HEK293 (cell line): ENCODE measurements at regions not wholly inside any gene's neighbourhood (a gene's known extent, or its start where the extent isn't known, plus 50 kb on each side); places are given as distances from the start of the nearest gene placed in this dataset.

Source experiments
- CTCF ChIA-PET: fragments of 350-600 bp; formaldehyde crosslinking; extraction: SDS; loops from one replicate; lab custom pipeline; 2021; ENCODE audit warnings: antibody characterized with exemption; lab: Yijun Ruan, JAX
- POLR2A ChIA-PET: fragments of 300-600 bp; formaldehyde crosslinking; extraction: SDS; loops from one replicate; lab custom pipeline; 2020; ENCODE audit warnings: antibody characterized with exemption, inconsistent platforms; lab: Yijun Ruan, JAX
- H3K27ac ChIP-seq: fragments of 200-500 bp; sonication (Bioruptor generic); 2 replicates; pipeline ENCODE4 v1.5.1; 2014; ENCODE audit warnings: low read depth, low read length, control low read depth, inconsistent platforms; ENCODE audit errors: extremely low read depth
- H3K36me3 ChIP-seq, 2 experiments: fragments of 200-500 bp in 1 of 2; sonication (Bioruptor generic) in 1 of 2; 1 replicate in 1 of 2; 2 replicates in 1 of 2; pipeline ENCODE4 v1.5.1; 2014 to 2017; ENCODE audit warnings: inconsistent platforms in 2 of 2, low read length in 2 of 2; ENCODE audit not compliant: control insufficient read depth in 2 of 2, insufficient read depth in 1 of 2
- H3K4me1 ChIP-seq: fragments of 200-500 bp; sonication (Bioruptor generic); 2 replicates; pipeline ENCODE4 v1.5.1; 2014; ENCODE audit warnings: mild to moderate bottlenecking, low read length, inconsistent platforms; ENCODE audit not compliant: control insufficient read depth, insufficient read depth
- H3K4me3 ChIP-seq: 2 replicates; pipeline ENCODE4 v1.5.1; 2011; ENCODE audit warnings: low read depth, mild to moderate bottlenecking, control low read depth, low read length, moderate library complexity
- H3K9me3 ChIP-seq: fragments of 200-500 bp; sonication (Bioruptor generic); 2 replicates; pipeline ENCODE4 v1.5.1; 2014; ENCODE audit warnings: low read depth, low read length, inconsistent platforms; ENCODE audit not compliant: control insufficient read depth, insufficient read depth
- BCL6B ChIP-seq: fragments of 450-650 bp; formaldehyde crosslinking; IDR thresholded peaks from 2 replicates; pipeline ENCODE4 v1.5.1; 2017; ENCODE audit warnings: missing biosample characterization, missing genetic modification characterization
- KLF10 ChIP-seq: fragments of 450-650 bp; IDR thresholded peaks from 2 replicates; pipeline ENCODE4 v1.5.1; 2018; ENCODE audit warnings: missing biosample characterization, mild to moderate bottlenecking, missing genetic modification characterization
- PRDM2 ChIP-seq: fragments of 450-650 bp; formaldehyde crosslinking; IDR thresholded peaks from 2 replicates; pipeline ENCODE4 v1.5.1; 2016; ENCODE audit warnings: missing biosample characterization, missing genetic modification characterization, borderline replicate concordance
- ZBTB44 ChIP-seq: fragments of 450-650 bp; IDR thresholded peaks from 2 replicates; pipeline ENCODE4 v1.5.1; 2018; ENCODE audit warnings: missing biosample characterization, mild to moderate bottlenecking, missing genetic modification characterization
- ZEB2 ChIP-seq: fragments of 450-650 bp; formaldehyde crosslinking; IDR thresholded peaks from 2 replicates; pipeline ENCODE4 v1.5.1; 2016; ENCODE audit warnings: missing biosample characterization, missing genetic modification characterization
- ZNF16 ChIP-seq: fragments of 450-650 bp; formaldehyde crosslinking; IDR thresholded peaks from 2 replicates; pipeline ENCODE4 v1.5.1; 2016; ENCODE audit warnings: low read depth, missing biosample characterization, missing genetic modification characterization
- ZNF184 ChIP-seq: fragments of 450-650 bp; IDR thresholded peaks from 2 replicates; pipeline ENCODE4 v1.5.1; 2018; ENCODE audit warnings: missing biosample characterization, mild to moderate bottlenecking, missing genetic modification characterization
- ZNF202 ChIP-seq: fragments of 450-650 bp; formaldehyde crosslinking; IDR thresholded peaks from 2 replicates; pipeline ENCODE4 v1.5.1; 2016; ENCODE audit warnings: missing biosample characterization, missing genetic modification characterization, borderline replicate concordance
- ZNF335 ChIP-seq: fragments of 450-650 bp; formaldehyde crosslinking; conservative IDR thresholded peaks from 2 replicates; pipeline ENCODE4 v1.5.1; 2016; ENCODE audit warnings: missing biosample characterization, missing genetic modification characterization
- ZNF366 ChIP-seq: fragments of 450-650 bp; formaldehyde crosslinking; conservative IDR thresholded peaks from 2 replicates; pipeline ENCODE4 v1.5.1; 2016; ENCODE audit warnings: missing biosample characterization, missing genetic modification characterization
- ZNF37A ChIP-seq: fragments of 450-650 bp; IDR thresholded peaks from 2 replicates; pipeline ENCODE4 v1.5.1; 2018; ENCODE audit warnings: missing biosample characterization, missing genetic modification characterization
- ZNF555 ChIP-seq: fragments of 450-650 bp; formaldehyde crosslinking; conservative IDR thresholded peaks from 2 replicates; pipeline ENCODE4 v1.5.1; 2017; ENCODE audit warnings: missing biosample characterization, mild to moderate bottlenecking, missing genetic modification characterization, inconsistent platforms
- ZSCAN4 ChIP-seq: fragments of 450-650 bp; formaldehyde crosslinking; IDR thresholded peaks from 2 replicates; pipeline ENCODE4 v1.5.1; 2017; ENCODE audit warnings: missing biosample characterization, missing genetic modification characterization
- TF ChIP-seq, protein P1 (sequence below): fragments of 450-650 bp; formaldehyde crosslinking; IDR thresholded peaks from 2 replicates; pipeline ENCODE4 v1.5.1; 2016; ENCODE audit warnings: missing biosample characterization, missing genetic modification characterization

GRCh38 chr3:147030274-147030673 lies 376.1 kb downstream of the ZIC4 start (continued):
- no peak for TF ChIP-seq ZSCAN4 (tag by site-specific recombination)

DNA sequence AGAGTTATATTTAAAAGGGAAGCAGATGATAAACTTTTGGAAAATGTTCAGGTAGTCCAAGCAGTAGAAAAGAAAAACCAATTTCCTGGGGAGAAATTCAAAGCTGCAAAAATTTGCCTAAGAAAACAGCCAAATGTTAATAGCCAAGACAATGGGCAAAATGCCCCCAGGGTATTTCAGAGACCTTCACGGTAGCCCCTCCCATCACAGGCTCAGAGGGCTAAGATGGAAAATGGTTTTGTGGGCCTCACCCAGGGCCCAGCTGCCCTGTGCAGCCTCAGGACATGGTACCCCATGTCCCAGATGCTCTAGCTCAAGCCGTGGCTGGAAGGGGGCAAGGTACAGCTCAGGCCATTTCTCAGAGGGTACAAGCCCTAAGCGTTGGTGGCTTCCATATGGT lies 391.0 kb downstream of the ZIC4 start:
- Histone ChIP-seq H3K9me3 (no peaks in the 10 kb centered on the region), H3K4me3 (no peak overlapping the region), H3K36me3 (no peaks in the 10 kb centered on the region), H3K4me1 (no peaks in the 10 kb centered on the region), H3K27ac (no peak overlapping the region)
- TF ChIP-seq, protein P1, sequence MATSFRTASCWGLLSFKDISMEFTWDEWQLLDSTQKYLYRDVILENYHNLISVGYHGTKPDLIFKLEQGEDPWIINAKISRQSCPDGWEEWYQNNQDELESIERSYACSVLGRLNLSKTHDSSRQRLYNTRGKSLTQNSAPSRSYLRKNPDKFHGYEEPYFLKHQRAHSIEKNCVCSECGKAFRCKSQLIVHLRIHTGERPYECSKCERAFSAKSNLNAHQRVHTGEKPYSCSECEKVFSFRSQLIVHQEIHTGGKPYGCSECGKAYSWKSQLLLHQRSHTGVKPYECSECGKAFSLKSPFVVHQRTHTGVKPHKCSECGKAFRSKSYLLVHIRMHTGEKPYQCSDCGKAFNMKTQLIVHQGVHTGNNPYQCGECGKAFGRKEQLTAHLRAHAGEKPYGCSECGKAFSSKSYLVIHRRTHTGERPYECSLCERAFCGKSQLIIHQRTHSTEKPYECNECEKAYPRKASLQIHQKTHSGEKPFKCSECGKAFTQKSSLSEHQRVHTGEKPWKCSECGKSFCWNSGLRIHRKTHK (tag by site-specific recombination): no peak
- TF ChIP-seq ZNF16 (no peak), ZNF335 (no peak), ZBTB44 (tag by site-specific recombination) (no peak), KLF10 (tag by site-specific recombination) (no peak), PRDM2 (tag by site-specific recombination) (no peak), ZEB2 (tag by site-specific recombination) (no peak), ZNF202 (tag by site-specific recombination) (no peak), ZNF37A (tag by site-specific recombination) (no peak), ZNF184 (no peak), ZNF555 (tag by site-specific recombination) (no peak), ZNF366 (tag by site-specific recombination) (no peak), BCL6B (tag by site-specific recombination) (no peak)
- ChIA-PET POLR2A (no interaction called here), CTCF (no interaction called here)
